Ishikawa (cell line): ENCODE measurements at regions not wholly inside any gene's neighbourhood (a gene's known extent, or its start where the extent isn't known, plus 50 kb on each side); places are given as distances from the start of the nearest gene placed in this dataset.

Experiments used
- CEBPB ChIP-seq: IDR thresholded peaks from 2 replicates; pipeline ENCODE4 v1.6.1; 2012
- CREB1 ChIP-seq: IDR thresholded peaks from 2 replicates; pipeline ENCODE4 v1.6.1; 2012; ENCODE audit warnings: low read depth
- FOXM1 ChIP-seq: IDR thresholded peaks from 2 replicates; pipeline ENCODE4 v1.6.1; 2012; ENCODE audit warnings: low read depth, borderline replicate concordance
- NFIC ChIP-seq: IDR thresholded peaks from 2 replicates; pipeline ENCODE4 v1.6.1; 2012
- RAD21 ChIP-seq: IDR thresholded peaks from 2 replicates; pipeline ENCODE4 v1.6.1; 2012; ENCODE audit warnings: low read depth
- REST ChIP-seq: IDR thresholded peaks from 2 replicates; pipeline ENCODE4 v1.6.1; 2012; ENCODE audit warnings: low read depth, mild to moderate bottlenecking
- TAF1 ChIP-seq: IDR thresholded peaks from 2 replicates; pipeline ENCODE4 v1.6.1; 2012; ENCODE audit warnings: low read depth, mild to moderate bottlenecking
- YY1 ChIP-seq: IDR thresholded peaks from 2 replicates; pipeline ENCODE4 v1.6.1; 2012; ENCODE audit warnings: low read depth
- TF ChIP-seq, protein P1 (sequence below): IDR thresholded peaks from 2 replicates; pipeline ENCODE4 v1.6.1; 2012
- TF ChIP-seq, protein P2 (sequence below): IDR thresholded peaks from 2 replicates; pipeline ENCODE4 v1.6.1; 2012

DNA sequence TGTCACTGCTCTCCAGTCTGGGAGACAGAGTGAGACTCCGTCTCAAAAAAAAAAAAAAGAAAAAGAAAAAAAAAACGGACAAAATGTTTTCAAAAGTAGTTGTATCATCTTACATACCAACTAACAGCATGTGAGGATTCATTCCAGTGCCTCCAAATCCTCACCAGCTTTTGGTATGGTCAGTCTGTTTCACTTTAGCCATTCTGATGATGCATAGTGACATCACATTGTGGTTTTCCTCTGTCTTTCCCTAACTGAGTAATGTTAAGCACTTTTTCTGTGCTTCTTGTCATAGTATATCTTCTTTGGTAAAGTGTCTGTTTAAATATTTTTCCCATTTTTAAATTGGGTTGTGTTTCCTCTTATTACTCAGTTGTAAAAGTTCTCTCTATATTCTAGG is 251.4 kb upstream of the CTBP2 start:
- no peak for TF ChIP-seq REST
- TF ChIP-seq YY1, result no peak
- TF ChIP-seq RAD21, result no peak
- no peak for TF ChIP-seq CREB1
- TF ChIP-seq, protein P1, sequence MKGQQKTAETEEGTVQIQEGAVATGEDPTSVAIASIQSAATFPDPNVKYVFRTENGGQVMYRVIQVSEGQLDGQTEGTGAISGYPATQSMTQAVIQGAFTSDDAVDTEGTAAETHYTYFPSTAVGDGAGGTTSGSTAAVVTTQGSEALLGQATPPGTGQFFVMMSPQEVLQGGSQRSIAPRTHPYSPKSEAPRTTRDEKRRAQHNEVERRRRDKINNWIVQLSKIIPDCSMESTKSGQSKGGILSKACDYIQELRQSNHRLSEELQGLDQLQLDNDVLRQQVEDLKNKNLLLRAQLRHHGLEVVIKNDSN, result no peak
- no peak for TF ChIP-seq TAF1
- TF ChIP-seq, protein P2, sequence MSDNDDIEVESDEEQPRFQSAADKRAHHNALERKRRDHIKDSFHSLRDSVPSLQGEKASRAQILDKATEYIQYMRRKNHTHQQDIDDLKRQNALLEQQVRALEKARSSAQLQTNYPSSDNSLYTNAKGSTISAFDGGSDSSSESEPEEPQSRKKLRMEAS, result no peak
- TF ChIP-seq NFIC, result no peak
- TF ChIP-seq CEBPB, result no peak
- no peak for TF ChIP-seq FOXM1
